H1 (cell line): ENCODE measurements at regions not wholly inside any gene's neighbourhood (a gene's known extent, or its start where the extent isn't known, plus 50 kb on each side); places are given as distances from the start of the nearest gene placed in this dataset.

Source experiments
- CTCF ChIA-PET: fragments of 300-600 bp; sonication (Branson Sonifier 250); formaldehyde crosslinking; loops from one replicate; lab custom pipeline; 2021; ENCODE audit not compliant: partially characterized antibody; lab: Charles Lee
- POLR2A ChIA-PET: fragments of 300-600 bp; sonication (Branson Sonifier 250); formaldehyde crosslinking; loops from one replicate; lab custom pipeline; 2021; ENCODE audit warnings: inconsistent platforms; ENCODE audit not compliant: partially characterized antibody; lab: Charles Lee
- DNase-seq, 2 experiments: peaks; one replicate each; pipeline versions ENCODE4 v3.0.0 to v3.0.0-alpha.2; 2010 to 2022; ENCODE audit warnings: low spot score in 2 of 2, low read depth in 1 of 2, mixed read lengths in 1 of 2
- FAIRE-seq: peaks from 2 replicates; lab custom pipeline; 2011; peaks lifted over from hg19 to GRCh38; lab: Jason Lieb, UNC
- H2AFZ ChIP-seq: 2 replicates; pipeline ENCODE4 v1.8.1; 2012; ENCODE audit warnings: low read length, inconsistent platforms
- H2AK5ac ChIP-seq: 2 replicates; pipeline ENCODE4 v1.6.1; 2013; ENCODE audit warnings: low read depth, low read length
- H2BK120ac ChIP-seq: replicated peaks from 2 replicates; pipeline ENCODE3; 2013; ENCODE audit warnings: low read depth, low read length, inconsistent platforms
- H2BK12ac ChIP-seq: 2 replicates; pipeline ENCODE4 v1.6.1; 2013; ENCODE audit warnings: low read depth, low read length
- H2BK15ac ChIP-seq: 2 replicates; pipeline ENCODE4 v1.6.1; 2013; ENCODE audit warnings: low read length
- H2BK20ac ChIP-seq: 2 replicates; pipeline ENCODE4 v1.6.1; 2013; ENCODE audit warnings: low read length
- H2BK5ac ChIP-seq: 2 replicates; pipeline ENCODE4 v1.6.1; 2013; ENCODE audit warnings: low read depth, low read length
- H3K14ac ChIP-seq: 2 replicates; pipeline ENCODE4 v1.6.1; 2013; ENCODE audit warnings: inconsistent platforms; ENCODE audit not compliant: insufficient read length
- H3K18ac ChIP-seq: 2 replicates; pipeline ENCODE4 v1.6.1; 2013; ENCODE audit warnings: low read length; ENCODE audit errors: extremely low read depth
- H3K23ac ChIP-seq: 2 replicates; pipeline ENCODE4 v1.6.1; 2013; ENCODE audit warnings: inconsistent platforms; ENCODE audit not compliant: insufficient read length
- H3K23me2 ChIP-seq: 2 replicates; pipeline ENCODE4 v1.6.1; 2013; ENCODE audit warnings: low read depth, low read length
- H3K27ac ChIP-seq: 2 replicates; pipeline ENCODE4 v1.6.1; 2011; ENCODE audit warnings: low read depth, low read length, inconsistent platforms
- H3K27me3 ChIP-seq, 4 experiments: replicated peaks in 1 of 4; 1 replicate in 1 of 4; 2 replicates in 3 of 4; pipeline versions ENCODE4 v1.6.1 to v1.8.1; 2011 to 2013; ENCODE audit warnings: low read length in 3 of 4, mild to moderate bottlenecking in 3 of 4, inconsistent platforms in 2 of 4, mixed read lengths in 2 of 4, moderate library complexity in 1 of 4; ENCODE audit not compliant: control insufficient read depth in 3 of 4, insufficient read depth in 3 of 4; ENCODE audit errors: extremely low read depth in 1 of 4
- H3K36me3 ChIP-seq, 4 experiments: 2 replicates each; pipeline versions ENCODE4 v1.6.1 to v1.8.1; 2011 to 2013; ENCODE audit warnings: mild to moderate bottlenecking in 4 of 4, low read length in 3 of 4, moderate library complexity in 2 of 4, control low read depth in 1 of 4, inconsistent platforms in 1 of 4; ENCODE audit not compliant: insufficient read depth in 4 of 4, control insufficient read depth in 2 of 4
- H3K4ac ChIP-seq: replicated peaks from 2 replicates; pipeline ENCODE3; 2013; ENCODE audit warnings: low read length, low read depth, mixed read lengths, inconsistent platforms; ENCODE audit not compliant: insufficient read length
- H3K4me1 ChIP-seq, 4 experiments: replicated peaks in 1 of 4; 1 replicate in 1 of 4; 2 replicates in 3 of 4; pipeline versions ENCODE4 v1.6.1 to v1.8.1; 2011 to 2013; ENCODE audit warnings: low read length in 3 of 4, inconsistent platforms in 2 of 4, mixed read lengths in 1 of 4; ENCODE audit not compliant: insufficient read depth in 4 of 4, control insufficient read depth in 3 of 4
- H3K4me2 ChIP-seq, 2 experiments: 2 replicates each; pipeline versions ENCODE4 v1.6.1 to v1.8.1; 2011 to 2013; ENCODE audit warnings: low read depth in 2 of 2, low read length in 2 of 2, control low read depth in 1 of 2, inconsistent platforms in 1 of 2, mild to moderate bottlenecking in 1 of 2; ENCODE audit not compliant: insufficient read depth in 1 of 2
- H3K4me3 ChIP-seq, 4 experiments: fragments of 200-600, 300-600 bp in 1 of 4; sonication (generic), shearing (Covaris generic), sonication (Bioruptor Twin) in 1 of 4; 2 replicates each; pipeline versions ENCODE4 v1.5.1 to v1.8.1; 2011 to 2016; ENCODE audit warnings: low read length in 4 of 4, low read depth in 3 of 4, control low read depth in 2 of 4, inconsistent platforms in 2 of 4, mild to moderate bottlenecking in 2 of 4, mixed read lengths in 1 of 4, moderate library complexity in 1 of 4; ENCODE audit not compliant: insufficient read depth in 2 of 4; ENCODE audit errors: extremely low read depth in 1 of 4
- H3K56ac ChIP-seq: replicated peaks from 2 replicates; pipeline ENCODE3; 2013; ENCODE audit warnings: low read depth, mild to moderate bottlenecking, mixed read lengths, low read length, inconsistent platforms; ENCODE audit not compliant: insufficient read length
- H3K79me1 ChIP-seq: 2 replicates; pipeline ENCODE4 v1.6.1; 2013; ENCODE audit warnings: low read depth, low read length, control low read depth
- H3K79me2 ChIP-seq, 2 experiments: 2 replicates each; pipeline versions ENCODE4 v1.6.1 to v1.8.1; 2012 to 2013; ENCODE audit warnings: low read length in 2 of 2, mild to moderate bottlenecking in 2 of 2, inconsistent platforms in 1 of 2; ENCODE audit not compliant: insufficient read depth in 2 of 2, control insufficient read depth in 1 of 2
- H3K9ac ChIP-seq, 4 experiments: replicated peaks in 1 of 4; 1 replicate in 1 of 4; 2 replicates in 3 of 4; pipeline versions ENCODE4 v1.6.1 to v1.8.1; 2011 to 2013; ENCODE audit warnings: low read depth in 3 of 4, low read length in 3 of 4, control low read depth in 2 of 4, mild to moderate bottlenecking in 2 of 4, moderate library complexity in 2 of 4, inconsistent platforms in 1 of 4; ENCODE audit errors: extremely low read depth in 1 of 4
- H3K9me3 ChIP-seq, 2 experiments: 2 replicates each; pipeline versions ENCODE4 v1.6.1 to v1.8.1; 2012 to 2013; ENCODE audit warnings: mild to moderate bottlenecking in 2 of 2, moderate library complexity in 2 of 2, control low read depth in 1 of 2, inconsistent platforms in 1 of 2, low read depth in 1 of 2, low read length in 1 of 2, mixed read lengths in 1 of 2; ENCODE audit not compliant: insufficient read depth in 2 of 2
- H4K20me1 ChIP-seq, 2 experiments: replicated peaks in 1 of 2; 2 replicates each; pipeline versions ENCODE3 to v1.8.1; 2011 to 2013; ENCODE audit warnings: inconsistent platforms in 2 of 2, low read length in 2 of 2, mild to moderate bottlenecking in 1 of 2; ENCODE audit not compliant: insufficient read depth in 2 of 2, control insufficient read depth in 1 of 2
- H4K5ac ChIP-seq: 2 replicates; pipeline ENCODE4 v1.6.1; 2013; ENCODE audit warnings: low read length, low read depth, mixed read lengths, inconsistent platforms; ENCODE audit not compliant: insufficient read length
- H4K8ac ChIP-seq: 2 replicates; pipeline ENCODE4 v1.8.0; 2013; ENCODE audit warnings: mild to moderate bottlenecking, moderate library complexity, low read length, inconsistent platforms; ENCODE audit not compliant: insufficient read depth; ENCODE audit errors: extremely low read depth
- H4K91ac ChIP-seq: replicated peaks from 2 replicates; pipeline ENCODE3; 2013; ENCODE audit warnings: low read length, mixed read lengths, inconsistent platforms; ENCODE audit not compliant: insufficient read length
- ASH2L ChIP-seq: fragments of 200-600, 300-600 bp; sonication (generic); IDR thresholded peaks from one replicate; pipeline ENCODE4 v1.7.1; 2017; ENCODE audit warnings: low read length
- ATF2 ChIP-seq: IDR thresholded peaks from 2 replicates; pipeline ENCODE4 v1.6.1; 2012; ENCODE audit warnings: low read length, inconsistent platforms
- BACH1 ChIP-seq: IDR thresholded peaks from 2 replicates; pipeline ENCODE4 v1.6.1; 2012; ENCODE audit warnings: low read length, improper control_type of control experiment
- EGR1 ChIP-seq: IDR thresholded peaks from 2 replicates; pipeline ENCODE4 v1.6.1; 2011; ENCODE audit warnings: low read depth, low read length, borderline replicate concordance
- GABPA ChIP-seq: IDR thresholded peaks from 2 replicates; pipeline ENCODE4 v1.6.1; 2011; ENCODE audit warnings: mild to moderate bottlenecking, low read length, moderate library complexity, borderline replicate concordance; ENCODE audit not compliant: insufficient read depth
- HDAC2 ChIP-seq, 2 experiments: fragments of 300-600 bp in 1 of 2; sonication (generic) in 1 of 2; IDR thresholded peaks; 2 replicates each; pipeline ENCODE4 v1.6.1; 2011 to 2012; ENCODE audit warnings: low read depth in 2 of 2, low read length in 2 of 2, mild to moderate bottlenecking in 2 of 2, moderate library complexity in 2 of 2, borderline replicate concordance in 1 of 2, inconsistent platforms in 1 of 2
- HDAC6 ChIP-seq: IDR thresholded peaks from one replicate; pipeline ENCODE4 v1.7.1; 2012; ENCODE audit warnings: low read depth, mild to moderate bottlenecking, inconsistent platforms, low read length, moderate library complexity
- JUN ChIP-seq: IDR thresholded peaks from 2 replicates; pipeline ENCODE4 v1.6.1; 2011; ENCODE audit warnings: low read depth, mild to moderate bottlenecking, improper control_type of control experiment, low read length
- KDM4A ChIP-seq: IDR thresholded peaks from one replicate; pipeline ENCODE4 v1.7.1; 2012; ENCODE audit warnings: low read depth, mild to moderate bottlenecking, moderate library complexity, low read length, inconsistent platforms; ENCODE audit not compliant: severe bottlenecking
- NANOG ChIP-seq: IDR thresholded peaks from 2 replicates; pipeline ENCODE4 v1.6.1; 2011; ENCODE audit warnings: low read length, low read depth, mild to moderate bottlenecking, inconsistent platforms; ENCODE audit not compliant: insufficient read depth, poor library complexity, severe bottlenecking
- SP2 ChIP-seq: IDR thresholded peaks from 2 replicates; pipeline ENCODE4 v1.6.1; 2012; ENCODE audit warnings: mild to moderate bottlenecking, low read length, inconsistent platforms
- TBP ChIP-seq: IDR thresholded peaks from 2 replicates; pipeline ENCODE4 v1.6.1; 2011; ENCODE audit warnings: low read depth, low read length, improper control_type of control experiment
- TEAD4 ChIP-seq: IDR thresholded peaks from 2 replicates; pipeline ENCODE4 v1.6.1; 2012; ENCODE audit warnings: low read depth, low read length, inconsistent platforms, mixed read lengths
- WGBS, 2 experiments: shearing (Covaris generic) in 1 of 2; methylation state at CpG; one replicate each; pipeline versions ENCODE4 v1.1.6 to v1.1.7; 2013 to 2015; ENCODE audit warnings: low lambda C conversion rate in 2 of 2, mixed read lengths in 2 of 2, inconsistent platforms in 1 of 2, low coverage in 1 of 2, missing lambda C conversion rate in 1 of 2; ENCODE audit not compliant: insufficient replicate concordance in 2 of 2, insufficient coverage in 1 of 2, insufficient read length in 1 of 2; ENCODE audit errors: extremely low coverage in 1 of 2, missing lambda C conversion rate in 1 of 2; 5-methylcytosine and 5-hydroxymethylcytosine counted together

GRCh38 chr19:13634658-13635057, 128.4 kb upstream of the CACNA1A start:
- Histone ChIP-seq H2BK20ac (no peak overlapping the region), H4K5ac (no peak overlapping the region), H3K14ac (no peak overlapping the region), H2AK5ac (no peak overlapping the region), H3K79me1 (no peaks in the 10 kb centered on the region), H3K36me3 (no peaks in the 10 kb centered on the region), H4K91ac (no peak overlapping the region), H2BK5ac (no peak overlapping the region), H3K23ac (no peak overlapping the region), H2BK15ac (no peak overlapping the region), H3K27ac (no peak overlapping the region), H3K4me3 (no peak overlapping the region), H2BK120ac (no peak overlapping the region), H3K9ac (no peak overlapping the region), H4K8ac (no peak overlapping the region; the same call in 1 of the 2 replicates), H2BK12ac (no peak overlapping the region), H3K18ac (no peak overlapping the region), H3K56ac (no peak overlapping the region), H2AFZ (no peak overlapping the region), H3K23me2 (peaks cover 3% of the 10 kb centered on the region; the same call in 1 of the 2 replicates), H3K4me1 (peaks cover 0 to 12% (median 2%) of the 10 kb centered on the region in 4 experiments; a peak in 5 of 7 replicates), H3K9me3 (no peaks in the 10 kb centered on the region), H3K27me3 (no peaks in the 10 kb centered on the region), H3K79me2 (no peaks in the 10 kb centered on the region), H4K20me1 (no peaks in the 10 kb centered on the region), H3K4me2 (no peak overlapping the region), H3K4ac (no peak overlapping the region)
- ChIA-PET POLR2A (no interaction called here), CTCF (interaction anchor here (0.8 kb wide), 1 partner anchor 10 kb away, joined by 3 read pairs; no protein-coding TSS in a partner anchor)
- WGBS, 2 experiments, result 77% methylated on average over 6 of the region's 6 CpGs; no CpG with 5 or more reads in 1 of the 2 experiments
- FAIRE-seq (no peak), DNase-seq (no peak)
- TF ChIP-seq HDAC2 (IDR thresholded peaks at IDR 0.05; ENCODE audit: borderline replicate concordance in 1 of 2, low read depth in 2 of 2, low read length in 2 of 2) (no peak), SP2 (no peak), TBP (no peak), HDAC6 (no peak), GABPA (no peak), KDM4A (no peak), NANOG (no peak), EGR1 (no peak), TEAD4 (no peak), ASH2L (no peak), ATF2 (no peak), BACH1 (no peak), JUN (no peak)
